Adrenal gland (tissue), 9 donors: ENCODE measurements at regions not wholly inside any gene's neighbourhood (a gene's known extent, or its start where the extent isn't known, plus 50 kb on each side); places are given as distances from the start of the nearest gene placed in this dataset.

Experiments
- DNase-seq, 7 donors: peaks; one replicate each; pipeline ENCODE4 v3.0.0-alpha.2; 2019 to 2020
- H3K27ac ChIP-seq, 5 donors: fragments of 200-600 bp; sonication (generic) in 4 of 5; 1 replicate in 3 of 5; 2 replicates in 2 of 5; pipeline versions ENCODE4 v1.5.1 to v1.8.0; 2016 to 2020; ENCODE audit warnings: mild to moderate bottlenecking in 1 of 5
- H3K27me3 ChIP-seq: fragments of 200-600 bp; 2 replicates; pipeline ENCODE4 v1.8.0; 2021
- H3K36me3 ChIP-seq, 2 donors: fragments of 200-600 bp; replicated peaks in 1 of 2; 1 replicate in 1 of 2; 2 replicates in 1 of 2; pipeline versions ENCODE4 v1.5.1 to v1.8.0; 2018 to 2022
- H3K4me1 ChIP-seq, 2 donors: fragments of 200-600 bp; replicated peaks in 1 of 2; 1 replicate in 1 of 2; 2 replicates in 1 of 2; pipeline versions ENCODE4 v1.5.1 to v1.8.0; 2018 to 2021
- H3K4me3 ChIP-seq, 4 donors: fragments of 200-600 bp; sonication (generic) in 3 of 4; one replicate each; pipeline ENCODE4 v1.5.1; 2016 to 2018
- H3K9me3 ChIP-seq, 3 donors: fragments of 200-600 bp; sonication (generic) in 1 of 3; replicated peaks in 1 of 3; 1 replicate in 2 of 3; 2 replicates in 1 of 3; pipeline versions ENCODE4 v1.5.1 to v1.8.0; 2016 to 2021
- CTCF ChIP-seq, 6 experiments: fragments of 450-650 bp in 4 of 6; fragments of 200-600 bp in 2 of 6; sonication (generic) in 1 of 6; IDR thresholded peaks; 1 replicate in 5 of 6; 2 replicates in 1 of 6; pipeline versions ENCODE4 v1.5.1 to v1.8.0; 2016 to 2021; ENCODE audit warnings: antibody characterized with exemption in 6 of 6, mild to moderate bottlenecking in 2 of 6, moderate library complexity in 1 of 6
- POLR2A ChIP-seq, 2 donors: fragments of 450-650 bp; IDR thresholded peaks; one replicate each; pipeline ENCODE4 v1.6.1; 2017; ENCODE audit warnings: antibody characterized with exemption in 2 of 2, mild to moderate bottlenecking in 2 of 2, moderate library complexity in 1 of 2
- WGBS, 4 donors: extraction: QIAGEN DNeasy Blood & Tissue Kit in 2 of 4; methylation state at CpG; one replicate each; pipeline versions ENCODE4 v1.1.5 to v1.1.7; 2013 to 2017; 5-methylcytosine and 5-hydroxymethylcytosine counted together
- intact Hi-C, 2 donors: fragments of 100-400 bp; cut with DNase I; formaldehyde crosslinking; loops; one replicate each; pipeline versions ENCODE4 v1.14.1 to v1.15.0; 2022 to 2023
- donor health status: healthy with polysubstance abuse.
- donor health status: Bipolar disorder and iron deficiency.
- donor health status: DM: yes; HTN: yes; CAD: no.
- donor health status: DM: no; HTN: no; CAD: no.
- donor health status: DM: no; HTN: no; CAD: no.

- TF ChIP-seq CTCF (IDR thresholded peaks at IDR 0.05) (no peak), POLR2A (IDR thresholded peaks at IDR 0.05) (no peak)
- Histone ChIP-seq H3K4me1 (no peaks in the 10 kb centered on the region), H3K27me3 (no peaks in the 10 kb centered on the region), H3K9me3 (no peaks in the 10 kb centered on the region), H3K27ac (no peak overlapping the region), H3K36me3 (no peaks in the 10 kb centered on the region), H3K4me3 (no peak overlapping the region)
- intact Hi-C loops = no loop called here
- no peak for DNase-seq
- 36 to 50% (median 47%) methylated on average over 7 of the region's 7 CpGs for WGBS, 4 donors
These were observed 478.3 kb upstream of the ADAMTS16 start for GRCh38 chr5:4661836-4662235.

GRCh38 chr5:4662756-4663155 is 477.4 kb upstream of the ADAMTS16 start:
- Histone ChIP-seq H3K9me3 (no peaks in the 10 kb centered on the region), H3K4me3 (no peak overlapping the region), H3K27ac (no peak overlapping the region), H3K36me3 (no peaks in the 10 kb centered on the region), H3K4me1 (no peaks in the 10 kb centered on the region), H3K27me3 (no peaks in the 10 kb centered on the region)
- WGBS, 4 donors = 72 to 79% (median 78%) methylated on average over 5 of the region's 5 CpGs
- TF ChIP-seq POLR2A (IDR thresholded peaks at IDR 0.05) (no peak), CTCF (IDR thresholded peaks at IDR 0.05) (no peak)
- DNase-seq = no peak
- intact Hi-C loops = no loop called here

- H3K4me3 ChIP-seq = no peak overlapping the region
- no peaks in the 10 kb centered on the region for H3K36me3 ChIP-seq
- no peak for DNase-seq
- TF ChIP-seq CTCF (IDR thresholded peaks at IDR 0.05) = no peak
- no peak for TF ChIP-seq POLR2A (IDR thresholded peaks at IDR 0.05)
- H3K27ac ChIP-seq = no peak overlapping the region
- intact Hi-C loops = no loop called here
- no peaks in the 10 kb centered on the region for H3K27me3 ChIP-seq
- no peaks in the 10 kb centered on the region for H3K9me3 ChIP-seq
- H3K4me1 ChIP-seq = no peaks in the 10 kb centered on the region
- 74 to 87% (median 80%) methylated on average over 2 of the region's 2 CpGs for WGBS, 4 donors
These were observed 474.2 kb upstream of the ADAMTS16 start for GRCh38 chr5:4665911-4666310.

GRCh38 chr5:4674166-4674565 is 466.0 kb upstream of the ADAMTS16 start:
- Histone ChIP-seq H3K27ac (no peak overlapping the region), H3K9me3 (no peaks in the 10 kb centered on the region), H3K36me3 (no peaks in the 10 kb centered on the region), H3K27me3 (no peaks in the 10 kb centered on the region), H3K4me1 (no peaks in the 10 kb centered on the region), H3K4me3 (no peak overlapping the region)
- WGBS, 4 donors = 26 to 44% (median 36%) methylated on average over 1 of the region's 1 CpG; no CpG with 5 or more reads in 1 of the 4 donors
- no peak for TF ChIP-seq POLR2A (IDR thresholded peaks at IDR 0.05)
- no peak for TF ChIP-seq CTCF (IDR thresholded peaks at IDR 0.05)
- intact Hi-C loops = no loop called here
- no peak for DNase-seq
